HEK293 (cell line): ENCODE measurements at regions not wholly inside any gene's neighbourhood (a gene's known extent, or its start where the extent isn't known, plus 50 kb on each side); places are given as distances from the start of the nearest gene placed in this dataset.

ENCODE experiments used
- CTCF ChIA-PET: fragments of 350-600 bp; formaldehyde crosslinking; extraction: SDS; loops from one replicate; lab custom pipeline; 2021; ENCODE audit warnings: antibody characterized with exemption; lab: Yijun Ruan, JAX
- POLR2A ChIA-PET: fragments of 300-600 bp; formaldehyde crosslinking; extraction: SDS; loops from one replicate; lab custom pipeline; 2020; ENCODE audit warnings: antibody characterized with exemption, inconsistent platforms; lab: Yijun Ruan, JAX
- H3K27ac ChIP-seq: fragments of 200-500 bp; sonication (Bioruptor generic); 2 replicates; pipeline ENCODE4 v1.5.1; 2014; ENCODE audit warnings: low read depth, low read length, control low read depth, inconsistent platforms; ENCODE audit errors: extremely low read depth
- H3K36me3 ChIP-seq, 2 experiments: fragments of 200-500 bp in 1 of 2; sonication (Bioruptor generic) in 1 of 2; 1 replicate in 1 of 2; 2 replicates in 1 of 2; pipeline ENCODE4 v1.5.1; 2014 to 2017; ENCODE audit warnings: inconsistent platforms in 2 of 2, low read length in 2 of 2; ENCODE audit not compliant: control insufficient read depth in 2 of 2, insufficient read depth in 1 of 2
- H3K4me1 ChIP-seq: fragments of 200-500 bp; sonication (Bioruptor generic); 2 replicates; pipeline ENCODE4 v1.5.1; 2014; ENCODE audit warnings: mild to moderate bottlenecking, low read length, inconsistent platforms; ENCODE audit not compliant: control insufficient read depth, insufficient read depth
- H3K4me3 ChIP-seq: 2 replicates; pipeline ENCODE4 v1.5.1; 2011; ENCODE audit warnings: low read depth, mild to moderate bottlenecking, control low read depth, low read length, moderate library complexity
- H3K9me3 ChIP-seq: fragments of 200-500 bp; sonication (Bioruptor generic); 2 replicates; pipeline ENCODE4 v1.5.1; 2014; ENCODE audit warnings: low read depth, low read length, inconsistent platforms; ENCODE audit not compliant: control insufficient read depth, insufficient read depth
- ELK4 ChIP-seq: IDR thresholded peaks from 2 replicates; pipeline ENCODE4 v1.6.1; 2011; ENCODE audit warnings: mild to moderate bottlenecking, low read depth, low read length, borderline replicate concordance
- PATZ1 ChIP-seq: fragments of 450-650 bp; formaldehyde crosslinking; IDR thresholded peaks from 2 replicates; pipeline ENCODE4 v1.5.1; 2016; ENCODE audit warnings: missing biosample characterization, missing genetic modification characterization
- SALL2 ChIP-seq: fragments of 450-650 bp; formaldehyde crosslinking; IDR thresholded peaks from 2 replicates; pipeline ENCODE4 v1.5.0; 2017; ENCODE audit warnings: missing biosample characterization, mild to moderate bottlenecking, missing genetic modification characterization, borderline replicate concordance
- ZBTB7A ChIP-seq: fragments of 450-650 bp; formaldehyde crosslinking; IDR thresholded peaks from 2 replicates; pipeline ENCODE4 v1.5.1; 2016; ENCODE audit warnings: low read depth, missing biosample characterization, missing genetic modification characterization
- ZNF214 ChIP-seq: fragments of 450-650 bp; formaldehyde crosslinking; IDR thresholded peaks from 2 replicates; pipeline ENCODE4 v1.5.1; 2017; ENCODE audit warnings: missing biosample characterization, mild to moderate bottlenecking, missing genetic modification characterization, borderline replicate concordance
- ZNF23 ChIP-seq: fragments of 450-650 bp; formaldehyde crosslinking; IDR thresholded peaks from 2 replicates; pipeline ENCODE4 v1.5.1; 2016; ENCODE audit warnings: missing biosample characterization, missing genetic modification characterization, borderline replicate concordance
- ZNF391 ChIP-seq: fragments of 450-650 bp; formaldehyde crosslinking; IDR thresholded peaks from 2 replicates; pipeline ENCODE4 v1.5.1; 2016; ENCODE audit warnings: low read depth, missing biosample characterization, missing genetic modification characterization, borderline replicate concordance
- ZNF623 ChIP-seq: fragments of 450-650 bp; formaldehyde crosslinking; IDR thresholded peaks from 2 replicates; pipeline ENCODE4 v1.5.1; 2016; ENCODE audit warnings: missing biosample characterization, missing genetic modification characterization
- ZNF654 ChIP-seq: fragments of 450-650 bp; formaldehyde crosslinking; IDR thresholded peaks from 2 replicates; pipeline ENCODE4 v1.5.1; 2016; ENCODE audit warnings: low read depth, missing biosample characterization, missing genetic modification characterization
- ZNF843 ChIP-seq: fragments of 450-650 bp; formaldehyde crosslinking; IDR thresholded peaks from 2 replicates; pipeline ENCODE4 v1.5.1; 2016; ENCODE audit warnings: missing biosample characterization, missing genetic modification characterization
- ZXDB ChIP-seq: fragments of 450-650 bp; formaldehyde crosslinking; IDR thresholded peaks from 2 replicates; pipeline ENCODE4 v1.5.1; 2016; ENCODE audit warnings: missing biosample characterization, missing genetic modification characterization
- TF ChIP-seq, protein P1 (sequence below): fragments of 450-650 bp; formaldehyde crosslinking; IDR thresholded peaks from 2 replicates; pipeline ENCODE4 v1.5.1; 2016; ENCODE audit warnings: missing biosample characterization, missing genetic modification characterization, borderline replicate concordance
- TF ChIP-seq, protein P2 (sequence below): fragments of 450-650 bp; formaldehyde crosslinking; IDR thresholded peaks from 2 replicates; pipeline ENCODE4 v1.5.1; 2016; ENCODE audit warnings: missing biosample characterization, missing genetic modification characterization
- TF ChIP-seq, protein P3 (sequence below): fragments of 450-650 bp; formaldehyde crosslinking; IDR thresholded peaks from 2 replicates; pipeline ENCODE4 v1.5.1; 2017; ENCODE audit warnings: missing biosample characterization, missing genetic modification characterization

DNA sequence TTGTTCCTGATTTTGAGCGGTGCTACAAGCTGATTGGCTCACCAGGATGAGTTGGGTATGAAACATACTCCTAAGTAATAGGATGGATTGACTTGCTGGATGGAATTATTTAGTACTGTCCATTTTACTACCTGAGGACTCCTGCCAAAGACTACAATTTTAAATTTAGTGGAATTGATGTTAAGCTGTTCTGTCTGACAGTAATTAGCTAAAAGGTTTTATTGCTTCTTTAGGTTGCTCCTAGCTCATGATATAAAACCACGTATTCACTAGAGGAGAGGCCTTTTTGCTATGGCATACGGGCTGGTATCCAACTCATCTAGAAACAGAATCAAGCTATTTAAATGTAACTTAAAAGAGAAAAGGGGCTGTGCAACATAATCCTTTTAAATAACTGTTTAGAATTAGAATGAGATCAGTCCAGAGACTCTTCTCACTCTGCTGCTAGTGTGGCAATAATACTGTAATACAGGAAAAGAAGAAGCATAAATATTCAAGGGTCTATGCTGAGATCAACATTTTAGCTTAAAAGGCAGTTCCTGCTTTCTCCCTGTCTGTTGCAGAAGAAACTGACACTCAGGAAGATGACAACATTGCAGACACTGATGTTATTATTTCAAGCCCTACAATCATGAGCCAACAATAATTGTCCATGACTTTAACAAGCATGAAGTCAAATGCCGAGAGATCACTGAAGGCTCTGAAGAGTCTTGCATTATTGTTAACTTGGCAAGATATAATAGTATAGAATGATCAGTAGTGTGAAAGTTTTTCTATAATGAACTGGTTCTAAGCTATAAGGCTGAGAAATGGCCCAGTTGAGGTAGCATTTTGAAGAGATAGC, 258.7 kb upstream of the ADGRL4 start (continued):
- TF ChIP-seq, protein P1, sequence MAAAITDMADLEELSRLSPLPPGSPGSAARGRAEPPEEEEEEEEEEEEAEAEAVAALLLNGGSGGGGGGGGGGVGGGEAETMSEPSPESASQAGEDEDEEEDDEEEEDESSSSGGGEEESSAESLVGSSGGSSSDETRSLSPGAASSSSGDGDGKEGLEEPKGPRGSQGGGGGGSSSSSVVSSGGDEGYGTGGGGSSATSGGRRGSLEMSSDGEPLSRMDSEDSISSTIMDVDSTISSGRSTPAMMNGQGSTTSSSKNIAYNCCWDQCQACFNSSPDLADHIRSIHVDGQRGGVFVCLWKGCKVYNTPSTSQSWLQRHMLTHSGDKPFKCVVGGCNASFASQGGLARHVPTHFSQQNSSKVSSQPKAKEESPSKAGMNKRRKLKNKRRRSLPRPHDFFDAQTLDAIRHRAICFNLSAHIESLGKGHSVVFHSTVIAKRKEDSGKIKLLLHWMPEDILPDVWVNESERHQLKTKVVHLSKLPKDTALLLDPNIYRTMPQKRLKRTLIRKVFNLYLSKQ (tag by site-specific recombination) = no peak
- TF ChIP-seq ZNF843 (peak; percentile 66), ELK4 (no peak), PATZ1 (no peak), ZNF623 (no peak), ZNF23 (tag by site-specific recombination) (no peak), ZBTB7A (tag by site-specific recombination) (no peak), ZXDB (tag by site-specific recombination) (no peak)

DNA sequence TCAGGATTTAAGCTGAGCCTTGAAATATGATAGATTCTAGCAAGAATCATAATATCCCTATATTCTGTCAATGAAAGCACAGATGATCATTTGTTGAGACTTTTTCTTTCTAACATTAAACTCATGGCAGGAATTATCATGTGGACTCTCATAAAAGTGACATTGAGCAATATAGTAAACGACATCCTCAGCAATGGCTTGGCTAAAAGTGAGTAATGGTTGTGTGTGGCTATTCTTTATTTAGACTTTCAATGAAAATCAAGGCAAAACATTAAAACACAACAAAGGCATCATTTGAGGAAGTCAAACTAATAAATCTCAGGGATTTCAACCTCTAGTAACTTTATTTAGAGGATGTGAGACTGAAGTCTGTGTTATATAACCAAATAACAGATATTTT, 257.8 kb upstream of the ADGRL4 start:
- H3K9me3 ChIP-seq = no peaks in the 10 kb centered on the region
- ChIA-PET POLR2A (no interaction called here), CTCF (no interaction called here)
- peaks cover 6% of the 10 kb centered on the region for H3K4me1 ChIP-seq
- H3K36me3 ChIP-seq = no peaks in the 10 kb centered on the region
- TF ChIP-seq, protein P2, sequence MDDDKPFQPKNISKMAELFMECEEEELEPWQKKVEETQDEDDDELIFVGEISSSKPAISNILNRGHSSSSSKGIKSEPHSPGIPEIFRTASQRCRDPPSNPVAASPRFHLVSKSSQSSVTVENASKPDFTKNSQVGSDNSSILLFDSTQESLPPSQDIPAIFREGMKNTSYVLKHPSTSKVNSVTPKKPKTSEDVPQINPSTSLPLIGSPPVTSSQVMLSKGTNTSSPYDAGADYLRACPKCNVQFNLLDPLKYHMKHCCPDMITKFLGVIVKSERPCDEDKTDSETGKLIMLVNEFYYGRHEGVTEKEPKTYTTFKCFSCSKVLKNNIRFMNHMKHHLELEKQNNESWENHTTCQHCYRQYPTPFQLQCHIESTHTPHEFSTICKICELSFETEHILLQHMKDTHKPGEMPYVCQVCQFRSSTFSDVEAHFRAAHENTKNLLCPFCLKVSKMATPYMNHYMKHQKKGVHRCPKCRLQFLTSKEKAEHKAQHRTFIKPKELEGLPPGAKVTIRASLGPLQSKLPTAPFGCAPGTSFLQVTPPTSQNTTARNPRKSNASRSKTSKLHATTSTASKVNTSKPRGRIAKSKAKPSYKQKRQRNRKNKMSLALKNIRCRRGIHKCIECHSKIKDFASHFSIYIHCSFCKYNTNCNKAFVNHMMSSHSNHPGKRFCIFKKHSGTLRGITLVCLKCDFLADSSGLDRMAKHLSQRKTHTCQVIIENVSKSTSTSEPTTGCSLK = no peak
- TF ChIP-seq ZNF654 (tag by site-specific recombination) (no peak), ZNF214 (tag by site-specific recombination) (peak; percentile 92), SALL2 (tag by site-specific recombination) (no peak), ZNF391 (tag by site-specific recombination) (no peak)
- TF ChIP-seq, protein P3, sequence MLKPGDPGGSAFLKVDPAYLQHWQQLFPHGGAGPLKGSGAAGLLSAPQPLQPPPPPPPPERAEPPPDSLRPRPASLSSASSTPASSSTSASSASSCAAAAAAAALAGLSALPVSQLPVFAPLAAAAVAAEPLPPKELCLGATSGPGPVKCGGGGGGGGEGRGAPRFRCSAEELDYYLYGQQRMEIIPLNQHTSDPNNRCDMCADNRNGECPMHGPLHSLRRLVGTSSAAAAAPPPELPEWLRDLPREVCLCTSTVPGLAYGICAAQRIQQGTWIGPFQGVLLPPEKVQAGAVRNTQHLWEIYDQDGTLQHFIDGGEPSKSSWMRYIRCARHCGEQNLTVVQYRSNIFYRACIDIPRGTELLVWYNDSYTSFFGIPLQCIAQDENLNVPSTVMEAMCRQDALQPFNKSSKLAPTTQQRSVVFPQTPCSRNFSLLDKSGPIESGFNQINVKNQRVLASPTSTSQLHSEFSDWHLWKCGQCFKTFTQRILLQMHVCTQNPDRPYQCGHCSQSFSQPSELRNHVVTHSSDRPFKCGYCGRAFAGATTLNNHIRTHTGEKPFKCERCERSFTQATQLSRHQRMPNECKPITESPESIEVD (tag by site-specific recombination) = no peak
- no peak overlapping the region for H3K4me3 ChIP-seq
- H3K27ac ChIP-seq = no peak overlapping the region
